ENCODE measurements at regions not wholly inside any gene's neighbourhood (a gene's known extent, or its start where the extent isn't known, plus 50 kb on each side); places are given as distances from the start of the nearest gene placed in this dataset.

GRCh38 chr2:54059504-54059903 lies 55.9 kb upstream of the ACYP2 start:
- no peak overlapping the region for H2BK20ac ChIP-seq (ENCODE audit: low read length)
- DNase-seq (ENCODE audit: low read depth in 1 of 2, low spot score in 2 of 2) (no peak), FAIRE-seq (no peak)
- H4K20me1 ChIP-seq (replicated peaks in 1 of 2; ENCODE audit: control insufficient read depth in 1 of 2, insufficient read depth in 2 of 2, low read length in 2 of 2): no peaks in the 10 kb centered on the region
- no peaks in the 10 kb centered on the region for H3K36me3 ChIP-seq (ENCODE audit: control insufficient read depth in 2 of 4, insufficient read depth in 4 of 4, low read length in 3 of 4)
- H3K9ac ChIP-seq (replicated peaks in 1 of 4; ENCODE audit: extremely low read depth in 1 of 4, low read depth in 3 of 4, low read length in 3 of 4): no peak overlapping the region
- H3K56ac ChIP-seq (replicated peaks; ENCODE audit: insufficient read length, low read depth, low read length): no peak overlapping the region
- ChIA-PET CTCF (ENCODE audit: partially characterized antibody) (no interaction called here), POLR2A (ENCODE audit: partially characterized antibody) (no interaction called here)
- H2BK120ac ChIP-seq (replicated peaks; ENCODE audit: low read depth, low read length): no peak overlapping the region
- H4K8ac ChIP-seq (ENCODE audit: extremely low read depth, insufficient read depth, low read length): no peak overlapping the region
- no peak overlapping the region for H3K14ac ChIP-seq (ENCODE audit: insufficient read length)
- H4K91ac ChIP-seq (replicated peaks; ENCODE audit: insufficient read length, low read length): no peak overlapping the region
- H3K79me2 ChIP-seq (ENCODE audit: control insufficient read depth in 1 of 2, insufficient read depth in 2 of 2, low read length in 2 of 2): no peaks in the 10 kb centered on the region
- no peak overlapping the region for H2BK15ac ChIP-seq (ENCODE audit: low read length)
- H3K4me3 ChIP-seq (ENCODE audit: extremely low read depth in 1 of 4, insufficient read depth in 2 of 4, low read depth in 3 of 4, low read length in 4 of 4): no peak overlapping the region
- H2BK5ac ChIP-seq (ENCODE audit: low read depth, low read length): no peak overlapping the region
- H3K4me2 ChIP-seq (ENCODE audit: insufficient read depth in 1 of 2, low read depth in 2 of 2, low read length in 2 of 2): no peak overlapping the region
- H3K27me3 ChIP-seq (replicated peaks in 1 of 4; ENCODE audit: control insufficient read depth in 3 of 4, extremely low read depth in 1 of 4, insufficient read depth in 3 of 4, low read length in 3 of 4): no peaks in the 10 kb centered on the region
- no peaks in the 10 kb centered on the region for H3K4me1 ChIP-seq (replicated peaks in 1 of 4; ENCODE audit: control insufficient read depth in 3 of 4, insufficient read depth in 4 of 4, low read length in 3 of 4)
- 94% methylated on average over 3 of the region's 3 CpGs; no CpG with 5 or more reads in 1 of the 2 experiments for whole genome bisulfite sequencing, 2 experiments (ENCODE audit: extremely low coverage in 1 of 2, insufficient coverage in 1 of 2, insufficient read length in 1 of 2, insufficient replicate concordance in 2 of 2, low coverage in 1 of 2, low lambda C conversion rate in 2 of 2, missing lambda C conversion rate in 1 of 2)
- no peak overlapping the region for H3K4ac ChIP-seq (replicated peaks; ENCODE audit: insufficient read length, low read depth, low read length)
- no peak overlapping the region for H3K18ac ChIP-seq (ENCODE audit: extremely low read depth, low read length)
- no peak overlapping the region for H2AFZ ChIP-seq (ENCODE audit: low read length)
- H2BK12ac ChIP-seq (ENCODE audit: low read depth, low read length): no peak overlapping the region
- no peaks in the 10 kb centered on the region for H3K79me1 ChIP-seq (ENCODE audit: low read depth, low read length)
- TF ChIP-seq MAFK (IDR thresholded peaks at IDR 0.05; ENCODE audit: low read depth, low read length) (no peak), SIRT6 (IDR thresholded peaks at IDR 0.05; ENCODE audit: low read length) (no peak), GTF2F1 (IDR thresholded peaks at IDR 0.05; ENCODE audit: borderline replicate concordance, low read depth, low read length) (no peak), ATF2 (IDR thresholded peaks at IDR 0.05; ENCODE audit: low read length) (no peak), KDM4A (IDR thresholded peaks at IDR 0.05; ENCODE audit: low read depth, low read length, severe bottlenecking) (no peak), SP4 (IDR thresholded peaks at IDR 0.05; ENCODE audit: low read length) (no peak), ATF3 (IDR thresholded peaks at IDR 0.05; ENCODE audit: insufficient read depth, low read depth, low read length) (no peak), NRF1 (IDR thresholded peaks at IDR 0.05; ENCODE audit: low read depth, low read length) (no peak), FOSL1 (IDR thresholded peaks at IDR 0.05; ENCODE audit: insufficient read depth, low read depth, low read length) (no peak), JUN (IDR thresholded peaks at IDR 0.05; ENCODE audit: low read depth, low read length) (no peak), ZNF274 (IDR thresholded peaks at IDR 0.05; ENCODE audit: borderline replicate concordance, extremely low read depth, low read length) (no peak), RAD21 (IDR thresholded peaks at IDR 0.05 in 1 of 2, conservative IDR thresholded peaks at IDR 0.05 in 1 of 2; ENCODE audit: low read depth in 2 of 2, low read length in 2 of 2) (no peak), KDM1A (IDR thresholded peaks at IDR 0.05; ENCODE audit: borderline replicate concordance, low read length) (no peak)
- H3K27ac ChIP-seq (ENCODE audit: low read depth, low read length): no peak overlapping the region
- no peak overlapping the region for H3K23ac ChIP-seq (ENCODE audit: insufficient read length)
- peaks cover 10 to 15% of the 10 kb centered on the region in 2 experiments; a peak in 3 of 4 replicates for H3K9me3 ChIP-seq (ENCODE audit: insufficient read depth in 2 of 2, low read depth in 1 of 2, low read length in 1 of 2)
- no peak overlapping the region for H2AK5ac ChIP-seq (ENCODE audit: low read depth, low read length)
- no peaks in the 10 kb centered on the region for H3K23me2 ChIP-seq (ENCODE audit: low read depth, low read length)
- no peak overlapping the region for H4K5ac ChIP-seq (ENCODE audit: insufficient read length, low read depth, low read length)

Data from H1 (cell line).